ENCODE measurements at regions not wholly inside any gene's neighbourhood (a gene's known extent, or its start where the extent isn't known, plus 50 kb on each side); places are given as distances from the start of the nearest gene placed in this dataset.

DNA sequence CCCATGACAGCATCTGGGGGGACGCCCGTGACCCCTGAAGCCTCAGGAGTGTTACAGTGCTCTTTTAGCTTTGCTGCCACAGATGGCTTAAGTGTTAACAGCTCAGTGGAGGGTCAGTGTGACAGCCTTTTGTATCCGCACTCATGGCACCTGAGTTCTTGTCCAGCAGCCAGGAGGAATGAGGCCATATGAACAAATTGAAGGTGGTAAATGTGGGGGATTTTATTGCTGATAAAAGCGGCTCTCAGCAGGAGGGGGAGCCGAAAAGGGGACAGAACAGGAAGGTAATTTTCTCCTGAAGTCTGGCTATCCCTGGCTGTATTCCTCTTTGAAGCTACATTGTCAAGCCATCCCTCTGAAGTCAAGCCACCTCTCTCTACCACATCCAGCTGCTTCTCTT is 441.0 kb downstream of the RAPGEF2 start:
- no peaks in the 10 kb centered on the region for H3K4me1 ChIP-seq (ENCODE audit: control insufficient read depth in 1 of 2, insufficient read depth in 2 of 2, low read length in 2 of 2)
- DNase-seq (no peak), ATAC-seq (ENCODE audit: low FRiP score) (no peak)
- no peaks in the 10 kb centered on the region for H3K9me3 ChIP-seq (ENCODE audit: control insufficient read depth, low read length)
- H3K27ac ChIP-seq (ENCODE audit: low read depth in 1 of 2, low read length in 2 of 2): no peak overlapping the region
- no peak overlapping the region for H3K4me3 ChIP-seq (ENCODE audit: low read length in 2 of 2)
- intact Hi-C loops (cut with DNase I): no loop called here
- H3K36me3 ChIP-seq (ENCODE audit: control insufficient read depth in 1 of 2, insufficient read depth in 2 of 2, low read length in 1 of 2): no peaks in the 10 kb centered on the region
- 79 to 80% methylated on average over 5 of the region's 5 CpGs for WGBS, 2 donors
- H3K27me3 ChIP-seq (ENCODE audit: control insufficient read depth in 1 of 2, insufficient read depth in 2 of 2, low read length in 1 of 2): no peaks in the 10 kb centered on the region

GRCh38 chr4:159545556-159545955 is 442.7 kb downstream of the RAPGEF2 start:
- no peak for DNase-seq
- peaks cover 2% of the 10 kb centered on the region for H3K9me3 ChIP-seq (ENCODE audit: control insufficient read depth, low read length)
- H3K27ac ChIP-seq (ENCODE audit: low read depth in 1 of 2, low read length in 2 of 2): no peak overlapping the region
- no peak overlapping the region for H3K4me3 ChIP-seq (ENCODE audit: low read length in 2 of 2)
- H3K36me3 ChIP-seq (ENCODE audit: control insufficient read depth in 1 of 2, insufficient read depth in 2 of 2, low read length in 1 of 2): no peaks in the 10 kb centered on the region
- intact Hi-C loops (cut with DNase I): no loop called here
- no peak for ATAC-seq (ENCODE audit: low FRiP score)
- H3K4me1 ChIP-seq (ENCODE audit: control insufficient read depth in 1 of 2, insufficient read depth in 2 of 2, low read length in 2 of 2): no peaks in the 10 kb centered on the region
- H3K27me3 ChIP-seq (ENCODE audit: control insufficient read depth in 1 of 2, insufficient read depth in 2 of 2, low read length in 1 of 2): no peaks in the 10 kb centered on the region
- WGBS, 2 donors: 97 to 100% methylated on average over 2 of the region's 2 CpGs

DNA sequence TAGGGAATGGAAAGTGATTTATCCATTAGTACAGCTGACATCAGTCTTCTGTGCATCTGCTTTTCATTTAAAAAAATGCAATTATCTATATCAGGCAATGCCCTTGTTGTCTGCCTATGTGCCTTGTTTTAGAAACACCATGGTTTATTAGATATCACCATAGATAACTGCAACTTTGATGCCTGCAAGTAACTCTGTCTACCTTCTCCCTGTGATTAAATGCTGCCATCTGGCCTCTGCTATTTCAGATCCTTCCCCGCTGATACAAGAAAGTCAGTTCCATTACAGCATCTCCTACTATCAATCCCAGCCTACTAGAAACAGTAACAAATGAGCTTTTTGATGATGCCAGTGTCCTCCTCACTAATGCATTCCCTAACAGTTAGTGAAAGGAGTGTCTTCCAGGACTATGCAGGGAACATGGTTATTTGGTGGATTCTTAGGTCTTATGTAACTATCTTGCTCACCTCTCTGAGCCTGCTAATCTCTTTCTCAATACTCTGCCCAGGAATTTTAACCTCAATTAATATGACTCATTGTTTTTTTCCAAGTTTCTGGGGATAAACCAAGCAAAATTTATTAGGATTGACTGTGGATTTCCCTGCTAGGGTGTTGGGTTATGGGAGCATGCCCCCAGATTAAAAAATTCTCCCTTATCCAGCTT is 444.9 kb downstream of the RAPGEF2 start:
- Histone ChIP-seq H3K9me3 (ENCODE audit: control insufficient read depth, low read length) (peaks cover 2% of the 10 kb centered on the region), H3K27ac (ENCODE audit: low read depth in 1 of 2, low read length in 2 of 2) (no peak overlapping the region), H3K4me1 (ENCODE audit: control insufficient read depth in 1 of 2, insufficient read depth in 2 of 2, low read length in 2 of 2) (no peaks in the 10 kb centered on the region), H3K4me3 (ENCODE audit: low read length in 2 of 2) (no peak overlapping the region), H3K27me3 (ENCODE audit: control insufficient read depth in 1 of 2, insufficient read depth in 2 of 2, low read length in 1 of 2) (no peaks in the 10 kb centered on the region), H3K36me3 (ENCODE audit: control insufficient read depth in 1 of 2, insufficient read depth in 2 of 2, low read length in 1 of 2) (no peaks in the 10 kb centered on the region)
- DNase-seq (no peak), ATAC-seq (ENCODE audit: low FRiP score) (no peak)
- intact Hi-C loops (cut with DNase I): no loop called here
- WGBS, 2 donors: 90 to 94% methylated on average over 1 of the region's 1 CpG

DNA sequence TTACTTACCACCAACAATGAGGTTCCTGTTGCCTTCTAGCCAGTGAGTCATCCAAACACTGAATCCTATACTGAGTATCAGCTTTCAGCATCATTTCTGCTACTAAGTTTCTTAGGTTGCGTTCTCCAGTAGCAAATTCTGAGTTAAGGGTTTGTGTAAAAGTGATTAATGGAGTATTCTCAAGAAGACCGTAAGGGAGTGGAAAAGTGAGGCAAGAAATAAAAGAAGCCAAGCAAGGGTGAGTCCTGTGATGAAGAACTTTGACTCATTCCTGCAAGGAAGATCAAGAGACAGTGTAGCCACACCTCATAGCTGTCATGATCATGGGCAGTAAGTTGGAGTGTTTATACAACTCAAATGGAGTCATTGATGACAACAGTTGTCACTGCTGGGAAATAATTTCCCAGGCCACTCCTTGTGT is 446.2 kb downstream of the RAPGEF2 start:
- H3K4me3 ChIP-seq (ENCODE audit: low read length in 2 of 2): no peak overlapping the region
- H3K9me3 ChIP-seq (ENCODE audit: control insufficient read depth, low read length): peaks cover 2% of the 10 kb centered on the region
- no peaks in the 10 kb centered on the region for H3K27me3 ChIP-seq (ENCODE audit: control insufficient read depth in 1 of 2, insufficient read depth in 2 of 2, low read length in 1 of 2)
- H3K36me3 ChIP-seq (ENCODE audit: control insufficient read depth in 1 of 2, insufficient read depth in 2 of 2, low read length in 1 of 2): no peaks in the 10 kb centered on the region
- ATAC-seq (ENCODE audit: low FRiP score): no peak
- DNase-seq: no peak
- intact Hi-C loops (cut with DNase I): no loop called here
- H3K27ac ChIP-seq (ENCODE audit: low read depth in 1 of 2, low read length in 2 of 2): no peak overlapping the region
- no peaks in the 10 kb centered on the region for H3K4me1 ChIP-seq (ENCODE audit: control insufficient read depth in 1 of 2, insufficient read depth in 2 of 2, low read length in 2 of 2)
- WGBS, 2 donors: 86 to 89% methylated on average over 2 of the region's 2 CpGs

DNA sequence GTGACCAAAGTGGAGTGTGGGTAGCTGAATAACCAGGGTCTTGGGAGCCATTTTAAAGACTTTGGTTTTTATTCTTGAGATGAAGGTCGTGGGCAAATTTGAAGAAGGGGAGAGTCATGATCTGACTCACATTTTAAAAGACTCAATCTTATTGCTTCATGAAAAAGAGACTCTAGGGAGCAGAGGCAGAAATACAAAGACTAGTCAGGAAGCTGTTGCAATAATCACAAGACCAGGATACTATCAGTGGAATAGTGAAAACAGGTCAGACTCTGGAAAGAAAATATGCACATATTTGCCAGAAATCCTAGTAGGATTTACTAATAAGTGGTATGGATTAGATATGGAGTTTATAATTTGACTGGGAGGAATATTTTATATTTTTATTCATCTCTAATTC is 448.4 kb downstream of the RAPGEF2 start:
- no peaks in the 10 kb centered on the region for H3K27me3 ChIP-seq (ENCODE audit: control insufficient read depth in 1 of 2, insufficient read depth in 2 of 2, low read length in 1 of 2)
- H3K36me3 ChIP-seq (ENCODE audit: control insufficient read depth in 1 of 2, insufficient read depth in 2 of 2, low read length in 1 of 2): no peaks in the 10 kb centered on the region
- H3K27ac ChIP-seq (ENCODE audit: low read depth in 1 of 2, low read length in 2 of 2): no peak overlapping the region
- intact Hi-C loops (cut with DNase I): no loop called here
- ATAC-seq (ENCODE audit: low FRiP score) (no peak), DNase-seq (no peak)
- peaks cover 2% of the 10 kb centered on the region for H3K9me3 ChIP-seq (ENCODE audit: control insufficient read depth, low read length)
- H3K4me3 ChIP-seq (ENCODE audit: low read length in 2 of 2): no peak overlapping the region
- H3K4me1 ChIP-seq (ENCODE audit: control insufficient read depth in 1 of 2, insufficient read depth in 2 of 2, low read length in 2 of 2): no peaks in the 10 kb centered on the region
- WGBS, 2 donors: 68 to 77% methylated on average over 1 of the region's 1 CpG

- Histone ChIP-seq H3K4me1 (ENCODE audit: control insufficient read depth in 1 of 2, insufficient read depth in 2 of 2, low read length in 2 of 2) (no peaks in the 10 kb centered on the region), H3K27ac (ENCODE audit: low read depth in 1 of 2, low read length in 2 of 2) (no peak overlapping the region), H3K9me3 (ENCODE audit: control insufficient read depth, low read length) (peaks cover 2% of the 10 kb centered on the region), H3K27me3 (ENCODE audit: control insufficient read depth in 1 of 2, insufficient read depth in 2 of 2, low read length in 1 of 2) (no peaks in the 10 kb centered on the region), H3K36me3 (ENCODE audit: control insufficient read depth in 1 of 2, insufficient read depth in 2 of 2, low read length in 1 of 2) (no peaks in the 10 kb centered on the region), H3K4me3 (ENCODE audit: low read length in 2 of 2) (no peak overlapping the region)
- DNase-seq (no peak), ATAC-seq (ENCODE audit: low FRiP score) (no peak)
- WGBS, 2 donors: 94 to 95% methylated on average over 4 of the region's 4 CpGs
- intact Hi-C loops (cut with DNase I): no loop called here
These were observed 450.3 kb downstream of the RAPGEF2 start for GRCh38 chr4:159552979-159553768.

- Histone ChIP-seq H3K9me3 (ENCODE audit: control insufficient read depth, low read length) (no peaks in the 10 kb centered on the region), H3K36me3 (ENCODE audit: control insufficient read depth in 1 of 2, insufficient read depth in 2 of 2, low read length in 1 of 2) (no peaks in the 10 kb centered on the region), H3K4me3 (ENCODE audit: low read length in 2 of 2) (no peak overlapping the region), H3K4me1 (ENCODE audit: control insufficient read depth in 1 of 2, insufficient read depth in 2 of 2, low read length in 2 of 2) (no peaks in the 10 kb centered on the region), H3K27me3 (ENCODE audit: control insufficient read depth in 1 of 2, insufficient read depth in 2 of 2, low read length in 1 of 2) (no peaks in the 10 kb centered on the region), H3K27ac (ENCODE audit: low read depth in 1 of 2, low read length in 2 of 2) (no peak overlapping the region)
- intact Hi-C loops (cut with DNase I): no loop called here
- DNase-seq (no peak), ATAC-seq (ENCODE audit: low FRiP score) (no peak)
These were observed 453.0 kb downstream of the RAPGEF2 start for GRCh38 chr4:159555873-159556272.

DNA sequence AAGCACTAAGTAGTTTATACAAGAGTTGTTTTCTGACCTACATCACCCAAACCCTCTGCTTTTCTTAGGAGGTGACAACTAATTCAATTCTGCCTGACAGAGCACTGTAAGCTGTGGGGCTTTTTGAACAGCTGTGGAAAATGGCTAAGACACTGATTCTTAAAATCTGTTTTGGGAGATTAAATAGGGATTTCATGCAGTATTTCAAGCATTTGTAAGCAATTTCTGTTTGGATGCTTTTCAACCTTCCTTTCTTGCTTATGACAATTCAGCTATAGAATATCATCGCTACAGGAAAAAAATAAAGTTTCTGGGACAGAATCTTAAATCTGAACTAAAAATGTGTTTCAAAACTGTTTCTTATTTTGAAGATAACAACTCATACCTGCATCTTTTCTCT is 459.5 kb downstream of the RAPGEF2 start:
- Histone ChIP-seq H3K27ac (ENCODE audit: low read depth in 1 of 2, low read length in 2 of 2) (no peak overlapping the region), H3K9me3 (ENCODE audit: control insufficient read depth, low read length) (no peaks in the 10 kb centered on the region), H3K36me3 (ENCODE audit: control insufficient read depth in 1 of 2, insufficient read depth in 2 of 2, low read length in 1 of 2) (no peaks in the 10 kb centered on the region), H3K4me3 (ENCODE audit: low read length in 2 of 2) (no peak overlapping the region), H3K27me3 (ENCODE audit: control insufficient read depth in 1 of 2, insufficient read depth in 2 of 2, low read length in 1 of 2) (no peaks in the 10 kb centered on the region), H3K4me1 (ENCODE audit: control insufficient read depth in 1 of 2, insufficient read depth in 2 of 2, low read length in 2 of 2) (no peaks in the 10 kb centered on the region)
- DNase-seq: no peak
- 94% methylated on average over 1 of the region's 1 CpG for WGBS, 2 donors
- intact Hi-C loops (cut with DNase I): no loop called here
- no peak for ATAC-seq (ENCODE audit: low FRiP score)

DNA sequence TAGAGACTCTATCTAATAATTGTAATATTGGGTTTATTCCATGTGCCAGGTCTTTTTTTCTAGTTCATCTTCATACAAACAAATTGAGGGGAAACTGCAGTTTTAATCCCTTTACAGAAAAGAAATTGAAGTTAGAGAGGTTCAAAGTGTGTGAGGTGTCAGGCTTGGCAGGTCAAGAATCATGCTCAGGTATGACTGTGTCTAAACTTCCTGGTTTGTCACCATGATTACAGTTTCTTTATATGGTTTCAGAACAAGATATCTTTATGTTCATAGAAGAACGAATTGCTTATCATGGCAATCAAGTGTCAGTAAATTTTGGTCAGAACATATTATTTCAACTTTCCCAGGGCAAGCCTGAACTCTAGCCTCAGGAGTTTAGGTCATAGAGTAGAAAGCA is 460.4 kb downstream of the RAPGEF2 start:
- ATAC-seq (ENCODE audit: low FRiP score) (no peak), DNase-seq (no peak)
- intact Hi-C loops (cut with DNase I): no loop called here
- no peaks in the 10 kb centered on the region for H3K4me1 ChIP-seq (ENCODE audit: control insufficient read depth in 1 of 2, insufficient read depth in 2 of 2, low read length in 2 of 2)
- no peaks in the 10 kb centered on the region for H3K27me3 ChIP-seq (ENCODE audit: control insufficient read depth in 1 of 2, insufficient read depth in 2 of 2, low read length in 1 of 2)
- WGBS, 2 donors: 42 to 55% methylated on average over 1 of the region's 1 CpG
- H3K4me3 ChIP-seq (ENCODE audit: low read length in 2 of 2): no peak overlapping the region
- no peaks in the 10 kb centered on the region for H3K36me3 ChIP-seq (ENCODE audit: control insufficient read depth in 1 of 2, insufficient read depth in 2 of 2, low read length in 1 of 2)
- no peaks in the 10 kb centered on the region for H3K9me3 ChIP-seq (ENCODE audit: control insufficient read depth, low read length)
- no peak overlapping the region for H3K27ac ChIP-seq (ENCODE audit: low read depth in 1 of 2, low read length in 2 of 2)
